ENCODE measurements at regions not wholly inside any gene's neighbourhood (a gene's known extent, or its start where the extent isn't known, plus 50 kb on each side); places are given as distances from the start of the nearest gene placed in this dataset.

- no peak for TF ChIP-seq CTCF (IDR thresholded peaks at IDR 0.05)
- TF ChIP-seq POLR2A (IDR thresholded peaks at IDR 0.05) = no peak
- TF ChIP-seq POLR2AphosphoS5 (IDR thresholded peaks at IDR 0.05) = no peak
Observed at GRCh38 chr6:88402909-88403308, 236.8 kb upstream of the CNR1 start.
